Dedifferentiated amniotic fluid mesenchymal stem cell (primary cell): ENCODE measurements at regions not wholly inside any gene's neighbourhood (a gene's known extent, or its start where the extent isn't known, plus 50 kb on each side); places are given as distances from the start of the nearest gene placed in this dataset.

Experiments
- DNase-seq: peaks from one replicate; pipeline ENCODE4 v3.0.0-alpha.2; 2016; ENCODE audit errors: extremely low spot score

DNA sequence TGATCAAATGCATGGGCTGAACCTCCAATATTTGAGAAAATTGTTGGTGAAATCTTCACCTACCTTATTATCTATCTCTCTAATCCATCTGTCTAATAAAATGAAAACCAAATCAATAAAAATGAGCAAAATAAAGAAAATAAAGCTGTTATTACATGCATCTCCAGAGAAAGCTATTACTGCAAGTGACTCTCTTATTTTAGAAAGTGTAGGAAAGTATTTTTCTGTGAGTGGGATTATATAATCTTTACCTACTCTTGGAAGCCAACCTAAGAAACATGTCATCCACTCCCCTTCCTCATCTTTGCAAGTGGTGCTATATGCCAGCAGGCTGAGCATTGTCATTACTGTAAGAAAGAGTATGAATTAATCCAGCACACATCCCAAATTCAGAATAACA lies 191.5 kb upstream of the RFC3 start:
- DNase-seq: no peak

DNA sequence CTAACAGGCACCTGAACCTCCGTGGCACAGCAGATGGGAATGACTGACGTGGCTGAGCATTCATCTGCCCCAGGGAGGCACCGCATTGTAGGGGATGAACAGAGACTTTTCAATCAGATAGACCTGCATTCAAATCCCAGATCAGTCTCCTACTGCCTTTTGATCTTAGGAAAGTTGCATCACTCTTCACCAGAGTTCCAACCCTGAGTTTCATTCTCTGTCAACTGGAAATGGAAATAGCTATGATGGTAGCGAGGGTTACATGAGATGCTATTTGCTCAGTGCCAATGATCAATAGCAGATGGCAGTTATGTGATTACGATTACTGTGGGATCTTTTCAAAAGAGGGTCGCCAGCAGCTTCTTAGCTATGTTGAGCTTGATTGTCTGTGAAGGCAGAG lies 189.3 kb upstream of the RFC3 start:
- DNase-seq: no peak

DNA sequence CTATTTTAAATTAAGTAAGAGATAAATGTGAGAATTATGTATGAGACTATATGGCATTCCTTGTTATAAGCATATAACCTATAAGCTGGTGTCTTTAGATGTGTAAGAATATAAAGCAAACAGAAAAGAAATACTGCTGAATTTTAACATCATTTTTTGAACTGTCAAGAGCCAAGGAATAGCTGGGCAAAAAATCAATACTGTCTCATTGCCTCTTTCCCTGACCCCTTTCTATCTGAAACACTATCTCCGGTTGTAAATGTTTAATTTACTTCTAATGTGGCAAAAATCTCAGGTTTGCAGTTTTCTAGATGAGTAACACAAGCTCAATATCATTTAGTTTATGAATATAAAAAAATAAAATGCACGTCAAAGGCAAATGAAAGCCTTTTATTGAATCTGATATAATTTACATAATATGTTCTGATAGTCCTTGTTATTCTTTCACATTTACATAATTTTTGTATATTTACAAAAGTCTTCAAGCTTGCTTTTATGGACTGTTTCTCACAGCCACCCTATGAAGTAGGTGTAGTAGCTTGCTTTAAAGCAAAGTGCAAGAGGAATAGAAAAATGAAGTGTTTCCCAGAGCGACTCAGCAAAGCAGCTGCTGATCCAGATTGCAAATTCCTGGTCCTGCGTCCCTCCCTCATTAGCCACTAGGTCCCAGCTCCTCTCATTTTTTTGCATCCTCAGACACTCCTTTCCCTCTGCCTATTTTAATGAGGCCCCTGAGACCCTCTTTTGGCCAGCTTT lies 188.2 kb upstream of the RFC3 start:
- DNase-seq: no peak

DNA sequence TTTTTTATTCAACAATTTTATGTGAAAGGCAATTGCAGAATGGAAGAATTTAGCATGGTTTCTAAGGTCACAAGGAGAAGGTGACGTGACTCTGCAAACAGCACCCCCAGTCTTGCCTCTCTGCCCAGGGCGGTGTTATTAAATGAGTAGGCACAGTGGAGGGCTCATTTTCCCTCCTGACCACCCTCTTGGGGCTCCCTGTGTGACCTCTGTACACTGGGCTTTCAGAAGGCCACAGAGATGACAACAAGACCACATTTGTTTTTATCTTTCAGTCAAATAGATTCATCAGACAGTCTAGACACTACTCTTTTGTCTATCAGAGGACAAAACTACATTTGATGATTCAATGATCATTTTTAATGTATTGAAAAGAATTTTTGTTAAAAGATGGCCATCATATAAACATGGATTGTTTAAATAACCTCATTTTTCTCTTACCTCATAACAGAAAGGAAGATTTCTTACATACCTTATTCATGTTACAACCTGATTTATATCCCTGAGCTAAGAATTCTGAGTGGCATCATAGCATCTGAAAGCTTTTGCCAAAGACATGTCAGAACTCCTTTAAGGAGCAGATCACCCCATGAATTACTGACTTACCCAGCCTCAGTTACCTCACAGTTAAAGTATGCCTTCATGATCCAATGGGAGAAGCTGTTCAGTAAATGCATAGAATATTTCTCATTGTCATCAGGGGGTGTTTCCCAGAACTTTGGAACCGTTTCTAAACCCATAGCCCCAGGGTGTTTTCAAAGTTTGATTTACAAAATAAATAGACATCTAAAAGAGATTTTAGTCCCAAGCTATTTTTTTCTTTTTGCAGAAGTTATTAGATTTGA lies 184.0 kb upstream of the RFC3 start:
- DNase-seq: peak; percentile 82

DNA sequence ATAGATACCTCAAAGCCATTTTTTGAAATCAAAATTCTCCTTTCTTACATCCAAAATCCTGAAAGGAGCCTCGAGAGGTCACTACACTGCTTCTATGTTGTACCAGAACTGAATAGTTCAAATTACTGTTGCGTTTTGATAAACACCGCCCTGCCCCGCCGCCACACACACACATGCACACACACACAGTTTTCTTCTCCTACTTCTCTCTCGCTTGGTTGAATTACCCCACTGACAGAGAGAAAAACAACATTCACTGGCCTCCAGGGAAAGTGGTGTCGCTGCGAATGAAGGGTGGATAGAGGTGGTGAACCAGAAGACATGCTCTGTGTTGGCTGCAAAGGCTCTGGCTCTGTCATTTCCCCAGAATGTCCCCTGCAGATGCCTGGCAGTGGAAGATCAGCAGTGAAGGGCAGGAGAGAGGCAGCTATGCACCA lies 183.4 kb upstream of the RFC3 start:
- DNase-seq: no peak

DNA sequence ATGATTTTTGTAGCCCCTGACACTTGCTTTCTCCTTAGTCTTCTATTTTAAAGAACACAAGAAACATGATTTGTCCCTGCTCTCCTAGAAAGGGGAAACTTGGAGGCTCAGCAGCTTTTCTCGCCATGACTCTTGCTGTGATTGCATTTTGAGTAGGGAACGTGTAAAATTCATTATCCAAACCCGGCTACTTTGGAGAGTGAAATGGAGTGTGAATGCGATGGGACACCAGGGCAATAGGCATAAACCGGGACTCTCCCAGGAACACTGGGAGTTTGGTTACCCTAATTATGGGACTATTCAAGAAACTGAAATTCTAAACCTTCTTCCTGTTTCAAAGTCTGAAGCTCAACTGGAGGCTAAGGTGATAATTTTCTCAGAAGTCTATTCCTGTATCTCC lies 181.7 kb upstream of the RFC3 start:
- no peak for DNase-seq

DNA sequence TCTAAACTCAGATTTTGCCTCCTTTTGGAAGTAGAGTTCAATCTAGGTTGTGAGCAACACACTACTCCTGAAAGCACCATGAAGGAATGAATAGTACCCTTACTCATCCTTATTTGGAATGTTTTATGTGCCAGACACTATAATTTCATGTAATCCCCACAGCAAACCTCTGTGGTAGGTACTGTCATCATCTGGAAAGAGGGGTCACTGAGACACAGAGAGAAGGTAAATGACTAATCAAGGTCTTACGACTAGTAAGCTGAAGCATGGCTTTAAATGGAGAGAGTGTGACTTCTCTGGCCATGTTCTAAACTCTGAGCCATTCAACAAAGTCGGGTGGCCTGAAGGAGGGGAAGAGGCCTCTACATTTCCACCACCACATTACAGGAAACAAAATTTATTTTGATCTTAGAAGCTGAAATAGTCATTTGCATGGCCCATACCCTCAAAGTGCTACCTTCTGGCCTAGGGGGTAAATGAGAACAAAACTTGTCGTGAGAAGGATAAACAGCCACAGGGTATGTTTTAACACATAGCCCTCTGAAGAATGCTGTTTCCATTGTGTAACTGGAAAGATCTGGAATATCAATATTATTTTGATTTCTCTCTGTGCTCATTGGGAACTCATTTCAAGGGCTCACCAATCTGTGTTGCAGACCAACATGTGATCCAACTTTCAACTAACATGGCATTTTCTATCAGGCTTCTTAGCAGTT lies 180.8 kb upstream of the RFC3 start:
- DNase-seq: no peak

DNA sequence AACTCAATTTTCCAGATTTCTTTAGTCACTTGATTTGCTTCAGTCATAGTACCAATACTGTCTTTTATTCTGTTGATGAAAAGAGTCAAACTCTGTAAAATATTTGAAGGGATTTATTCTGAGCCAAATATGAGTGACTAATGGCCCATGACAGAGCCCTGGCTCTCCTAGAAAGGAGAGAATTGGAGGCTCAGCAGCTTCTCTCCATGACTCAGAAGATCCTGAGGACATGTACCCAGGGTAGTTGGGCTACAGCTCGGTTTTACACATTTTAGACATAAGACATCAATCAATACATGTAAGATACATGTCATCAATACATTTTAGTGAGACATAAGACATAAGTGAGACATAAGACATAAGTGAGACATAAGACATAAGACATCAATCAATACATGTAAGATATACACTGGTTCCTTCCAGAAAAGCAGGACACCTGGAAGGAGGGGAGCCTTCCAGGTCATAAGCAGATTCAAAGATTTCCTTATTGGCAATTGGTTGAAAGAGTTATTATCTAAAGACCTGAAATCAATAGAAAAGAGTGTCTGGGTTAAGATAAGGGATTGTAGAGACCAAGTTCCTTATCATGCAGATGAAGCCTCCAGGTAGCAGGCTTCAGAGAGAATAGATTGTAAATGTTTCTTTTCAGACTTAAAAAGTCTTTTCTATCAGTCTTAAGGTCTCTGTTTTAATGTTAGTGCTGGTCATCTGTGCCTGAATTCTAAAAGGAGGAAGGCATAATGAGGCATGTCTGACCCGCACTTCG lies 179.8 kb upstream of the RFC3 start:
- no peak for DNase-seq

DNA sequence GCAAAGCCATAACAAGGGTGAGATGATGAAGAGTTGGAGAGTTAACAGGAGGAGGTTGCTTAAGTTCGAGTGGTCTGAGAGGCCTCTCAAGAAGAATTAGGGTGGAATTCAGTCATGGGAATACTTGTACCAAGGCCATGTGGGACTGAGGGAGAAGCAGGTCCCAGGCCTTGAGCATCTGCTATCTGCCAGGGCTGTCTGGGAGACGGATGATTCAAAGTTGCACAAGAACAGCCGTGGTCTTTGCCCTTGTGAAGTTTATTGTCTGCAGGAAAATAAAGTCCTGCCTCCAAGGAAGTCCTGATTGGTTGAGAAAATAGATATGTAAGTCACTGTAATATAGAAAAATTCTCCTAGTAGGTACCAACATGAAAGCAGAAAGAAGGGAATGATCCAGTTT lies 178.8 kb upstream of the RFC3 start:
- no peak for DNase-seq

DNA sequence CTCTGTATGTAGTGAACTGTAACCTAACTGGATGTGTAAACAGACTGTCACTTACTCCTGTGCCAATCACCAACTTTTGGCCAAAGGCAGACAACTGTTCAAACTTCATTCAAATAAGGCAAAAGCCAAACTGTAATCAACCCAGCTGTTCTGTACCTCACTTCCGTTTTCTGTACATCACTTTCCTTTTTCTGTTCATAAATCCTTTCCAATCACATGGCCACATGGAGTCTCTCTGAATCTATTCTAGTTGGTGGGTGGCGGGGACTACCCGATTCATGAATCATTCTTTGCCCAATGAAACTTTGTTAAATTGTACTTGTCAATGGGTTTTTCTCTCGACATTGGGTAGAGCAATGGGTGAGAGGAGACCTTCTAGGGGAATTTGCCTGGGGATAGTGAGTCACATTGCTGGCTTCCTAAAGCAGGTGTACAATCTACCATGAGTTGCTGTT lies 178.3 kb upstream of the RFC3 start:
- DNase-seq: no peak

DNA sequence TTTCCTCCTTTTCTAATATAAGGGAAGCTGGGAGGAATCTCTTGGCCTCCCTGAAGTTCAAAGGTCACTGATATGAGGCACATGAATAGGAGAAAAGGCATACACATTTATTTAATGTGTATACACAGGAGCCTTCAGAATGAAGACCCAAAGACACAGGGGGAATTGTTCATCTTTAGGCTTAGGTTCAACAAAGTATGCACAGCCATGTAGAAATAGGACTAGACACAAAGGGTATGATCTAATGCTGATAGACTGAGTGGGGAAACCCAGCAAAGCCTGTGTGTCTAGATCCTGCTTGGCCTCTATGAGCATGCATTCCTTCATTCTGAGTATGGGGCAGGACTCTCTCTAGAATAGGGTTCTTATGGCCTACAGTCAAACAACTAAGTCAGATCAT lies 177.1 kb upstream of the RFC3 start:
- no peak for DNase-seq

DNA sequence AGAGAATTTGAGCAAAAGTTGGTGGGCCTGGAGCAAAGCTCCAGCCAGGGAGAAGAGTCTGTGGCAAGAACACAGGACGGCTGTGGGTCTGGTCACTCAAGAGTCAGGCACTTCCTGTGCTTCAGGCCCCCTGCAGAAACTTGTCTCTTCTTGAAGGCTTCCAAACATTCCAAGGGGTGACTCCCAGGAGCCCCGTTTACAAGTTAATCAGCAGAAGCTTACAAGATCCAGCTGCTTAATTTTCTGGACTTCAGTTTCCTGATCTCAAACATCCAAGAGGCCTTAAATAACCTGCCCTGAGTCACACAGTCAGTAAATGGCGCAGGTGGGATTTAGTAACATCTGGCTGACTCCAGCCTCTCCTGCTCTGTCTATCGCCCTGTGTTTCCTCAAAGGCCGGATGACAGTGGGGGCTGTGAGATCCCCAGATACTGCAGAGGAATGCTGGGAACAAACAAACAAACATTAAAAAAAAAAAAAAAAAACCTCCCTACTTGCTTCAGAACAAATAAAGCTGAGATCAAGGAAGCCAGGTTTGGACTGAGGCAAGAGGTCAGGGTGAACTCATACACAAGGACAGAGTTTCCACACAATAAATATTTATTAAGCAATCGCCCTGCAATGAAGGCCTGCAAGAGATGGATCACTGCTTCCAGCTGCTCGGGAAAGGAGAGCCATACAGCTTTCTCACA lies 175.4 kb upstream of the RFC3 start:
- DNase-seq: peak; percentile 23

DNA sequence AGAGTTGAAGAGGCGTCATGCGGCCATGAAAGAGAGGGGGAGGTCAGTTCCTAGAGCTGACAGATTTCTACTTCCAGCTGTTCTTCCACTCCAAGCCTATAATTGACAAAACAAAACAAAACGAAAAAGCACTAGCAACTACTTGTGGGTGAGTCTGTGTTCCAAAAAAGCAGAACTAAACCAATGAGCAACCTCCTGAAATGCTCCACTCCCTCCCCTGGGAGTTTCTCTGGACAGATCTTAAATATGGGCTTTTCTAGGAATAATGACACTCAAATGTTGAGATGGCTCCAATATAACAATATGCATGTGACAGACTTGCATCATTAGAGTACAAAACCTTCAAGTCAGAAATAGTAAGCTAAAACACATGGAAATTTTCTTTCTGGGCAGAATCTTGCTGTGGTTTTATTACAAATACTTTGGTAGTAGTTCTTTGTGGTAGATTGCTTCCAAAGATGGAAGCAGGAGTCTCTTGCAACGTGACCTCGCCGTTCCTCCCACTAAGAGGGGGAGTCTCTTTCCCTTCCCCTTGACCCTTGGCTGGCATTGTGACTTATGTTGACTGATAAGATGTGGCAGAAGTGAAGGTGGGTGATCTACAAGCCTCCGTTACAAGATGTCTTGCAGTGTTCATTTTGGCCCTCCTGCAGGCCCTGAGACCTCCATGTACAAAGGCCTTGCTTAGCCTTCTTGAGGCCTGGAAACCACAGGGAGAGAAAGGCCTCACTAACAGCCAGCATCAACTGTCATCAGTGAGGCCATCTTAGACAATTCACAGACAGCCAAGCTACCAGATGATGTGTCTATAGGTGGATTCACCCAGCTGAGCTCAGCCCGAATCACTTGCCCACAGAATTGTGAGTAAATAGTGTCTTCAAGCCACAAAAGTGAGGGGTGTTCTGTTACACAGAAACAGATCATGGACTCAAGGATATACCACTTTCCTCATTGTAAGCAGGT lies 173.1 kb upstream of the RFC3 start:
- peak; percentile 15 for DNase-seq

DNA sequence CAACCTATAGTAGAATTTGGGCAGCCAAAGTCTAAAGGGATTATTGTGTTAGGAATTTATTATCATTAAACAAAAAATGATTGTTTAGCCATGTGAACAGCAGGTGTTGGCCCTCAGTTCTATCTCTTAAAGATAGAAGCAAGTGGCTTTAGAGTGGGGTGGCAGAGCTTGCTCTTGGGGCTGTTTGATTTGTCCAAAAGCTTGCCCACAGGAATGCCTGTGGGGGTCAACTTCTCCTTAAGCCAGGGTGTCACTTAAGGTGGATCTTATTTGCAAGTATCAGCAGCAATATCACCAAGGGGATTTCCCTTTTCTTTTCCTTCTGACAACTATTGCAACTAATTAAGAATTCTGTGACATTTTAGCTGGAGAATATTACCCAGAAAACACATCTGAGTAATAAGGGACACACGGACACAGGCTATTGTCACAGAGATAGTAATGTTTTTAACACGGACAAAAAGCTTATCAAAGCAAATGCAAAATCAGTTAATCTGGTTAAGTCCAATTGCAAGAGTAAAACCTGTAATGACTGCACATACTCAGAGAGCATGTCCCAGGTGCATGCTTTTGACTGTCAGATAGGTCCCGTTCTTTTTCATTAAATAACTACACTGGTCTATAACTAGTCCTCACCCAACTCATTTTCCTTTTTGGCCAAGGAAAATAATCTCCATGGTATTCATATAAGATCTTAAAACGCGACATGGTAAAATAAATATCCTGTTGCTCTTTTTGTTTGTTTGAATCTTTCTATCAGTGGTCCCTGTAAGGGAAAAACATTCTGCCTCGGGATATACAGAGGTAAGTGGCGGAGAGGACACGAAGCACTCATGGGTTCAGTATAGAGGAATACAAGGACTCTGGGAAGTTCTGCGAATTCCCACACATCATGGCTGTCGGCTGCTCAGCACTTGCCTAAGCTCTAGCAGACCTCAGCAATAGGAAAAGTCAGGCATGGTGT lies 172.1 kb upstream of the RFC3 start:
- DNase-seq: no peak

DNA sequence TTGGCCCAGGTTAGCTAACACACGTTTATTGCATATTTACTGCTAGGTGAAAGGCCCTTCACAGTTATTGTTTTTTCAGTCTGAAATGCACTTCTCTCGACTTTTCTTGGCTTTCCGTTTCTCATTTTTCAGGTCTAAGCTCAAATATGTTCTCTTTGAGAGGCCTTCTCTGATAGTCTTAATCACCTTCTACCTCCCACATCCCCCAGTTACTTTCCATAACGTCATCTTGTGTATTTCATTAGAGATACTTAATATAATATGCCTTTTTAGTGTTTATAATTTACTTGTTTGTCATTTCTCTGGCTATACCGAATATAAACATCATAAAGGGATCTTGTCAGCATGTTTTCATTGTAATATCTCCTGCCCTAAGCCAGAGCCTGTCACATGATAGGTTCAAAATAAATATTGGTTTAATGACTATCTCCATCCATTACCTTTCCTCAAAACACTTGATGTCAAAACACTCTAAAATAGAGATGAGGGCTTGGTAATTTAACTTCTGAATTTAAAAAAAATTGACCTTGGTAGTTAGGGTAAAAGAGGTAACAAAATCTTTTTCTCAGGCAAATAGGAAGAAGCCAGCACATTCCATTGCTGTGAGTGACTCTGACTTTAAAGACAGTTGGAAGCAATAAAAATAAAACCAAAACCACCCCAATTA lies 168.6 kb upstream of the RFC3 start:
- DNase-seq: no peak

DNA sequence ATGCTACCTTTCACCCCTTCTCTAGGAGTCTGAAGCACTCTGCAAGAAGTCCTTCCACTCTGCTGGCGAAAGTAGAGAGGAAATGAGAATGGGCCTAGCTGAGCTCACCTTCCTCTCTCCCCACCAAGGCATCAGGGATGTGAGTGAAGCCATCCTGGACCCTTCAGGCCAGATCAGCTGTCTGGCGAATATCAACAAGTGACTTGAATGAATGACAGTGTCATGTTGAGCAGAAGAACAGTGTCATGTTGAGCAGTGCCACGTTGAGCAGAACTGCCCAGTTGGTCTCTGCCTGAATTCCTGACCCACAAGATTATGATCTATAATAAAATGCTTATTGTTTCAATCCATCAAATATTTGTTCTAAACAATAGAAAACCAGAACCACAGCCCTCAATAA lies 166.2 kb upstream of the RFC3 start:
- no peak for DNase-seq

DNA sequence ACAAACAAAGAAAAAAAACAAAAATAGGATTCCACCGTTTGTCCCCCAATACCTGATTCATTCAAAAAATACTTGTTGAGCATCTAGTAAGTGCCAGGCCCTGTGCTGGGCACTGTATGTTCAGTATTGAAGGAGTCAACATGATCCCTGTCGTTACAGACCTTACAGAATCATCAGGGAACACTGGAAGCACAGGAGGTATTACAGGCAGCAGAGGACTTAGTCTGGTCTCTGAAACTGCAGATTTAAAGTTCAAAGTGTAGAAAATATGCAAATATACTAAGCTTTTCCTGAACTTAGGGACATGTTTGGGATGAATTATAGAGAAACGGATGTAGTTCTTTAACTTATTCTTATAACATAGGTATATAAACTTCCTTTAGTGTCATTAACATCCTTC lies 160.7 kb upstream of the RFC3 start:
- DNase-seq: no peak

DNA sequence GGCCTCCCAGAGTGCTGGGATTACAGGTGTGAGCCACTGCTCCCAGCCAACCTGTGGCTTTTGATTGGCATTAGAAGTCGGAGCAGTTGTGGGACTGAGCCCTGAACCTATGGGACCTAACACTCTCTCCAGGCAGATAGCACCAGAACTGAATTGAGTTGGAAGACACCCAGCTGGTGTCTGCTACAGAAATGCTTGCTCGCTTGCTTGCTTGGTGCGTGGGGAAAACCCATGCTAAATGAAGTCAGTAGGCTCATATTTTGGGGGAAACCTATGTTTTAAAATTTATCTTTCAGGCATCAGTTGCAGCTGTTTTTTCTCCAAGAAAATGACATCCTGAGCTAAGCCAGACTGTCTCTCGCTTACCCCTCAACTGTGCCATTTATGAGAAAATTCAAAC lies 158.5 kb upstream of the RFC3 start:
- no peak for DNase-seq
